GM12892 (cell line): ENCODE measurements at regions not wholly inside any gene's neighbourhood (a gene's known extent, or its start where the extent isn't known, plus 50 kb on each side); places are given as distances from the start of the nearest gene placed in this dataset.

ENCODE experiments used
- POLR2A ChIP-seq: IDR thresholded peaks from 2 replicates; pipeline ENCODE4 v1.6.1; 2011; ENCODE audit warnings: low read depth, low read length, control low read depth
- POLR2AphosphoS5 ChIP-seq: IDR thresholded peaks from 2 replicates; pipeline ENCODE4 v1.6.1; 2011; ENCODE audit warnings: low read depth, low read length, control low read depth

DNA sequence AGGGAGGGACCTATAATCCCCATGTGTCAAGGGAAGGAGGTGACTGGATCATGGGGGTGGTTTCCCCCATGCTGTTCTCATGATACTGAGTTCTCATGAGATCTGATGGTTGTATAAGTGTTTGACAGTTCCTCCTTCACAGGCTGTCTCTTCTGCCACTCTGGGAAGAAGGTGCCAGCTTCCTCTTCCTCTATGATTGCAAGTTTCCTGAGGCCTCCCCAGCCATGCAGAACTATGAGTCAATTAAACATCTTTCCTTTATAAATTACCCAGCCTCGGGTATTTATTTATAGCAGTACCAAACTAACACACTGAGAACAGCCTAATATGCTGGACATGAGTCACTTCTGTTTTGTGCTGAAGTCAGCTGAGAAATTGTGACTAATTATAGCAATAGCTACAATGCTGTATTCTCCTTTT lies 656.9 kb upstream of the CPEB2 start:
- TF ChIP-seq POLR2A (no peak), POLR2AphosphoS5 (no peak)
